ENCODE measurements at regions not wholly inside any gene's neighbourhood (a gene's known extent, or its start where the extent isn't known, plus 50 kb on each side); places are given as distances from the start of the nearest gene placed in this dataset.
"Not testable (repeated sequence)": the region's sequence is repeated elsewhere in the genome, so short reads cannot be mapped to it uniquely, and the experiment has no call there.

- Histone ChIP-seq H3K9ac (ENCODE audit: low read length) (no peak overlapping the region), H3K27ac (ENCODE audit: low read length) (no peak overlapping the region), H3K4me1 (ENCODE audit: control insufficient read depth, low read depth, low read length) (no peaks in the 10 kb centered on the region), H3K9me3 (ENCODE audit: control insufficient read depth, low read depth, low read length) (no peaks in the 10 kb centered on the region), H3K4me3 (ENCODE audit: low read length) (no peak overlapping the region), H3K27me3 (ENCODE audit: control insufficient read depth, insufficient read depth, low read length) (no peaks in the 10 kb centered on the region), H3K36me3 (ENCODE audit: control insufficient read depth, low read depth, low read length) (no peaks in the 10 kb centered on the region)
Observed at GRCh38 chr13:27327633-27328032, 57.0 kb downstream of the RASL11A start.

- no peaks in the 10 kb centered on the region for H3K9me3 ChIP-seq (ENCODE audit: control insufficient read depth, low read depth, low read length)
- H3K27ac ChIP-seq (ENCODE audit: low read length) = no peak overlapping the region
- H3K27me3 ChIP-seq (ENCODE audit: control insufficient read depth, insufficient read depth, low read length) = no peaks in the 10 kb centered on the region
Observed at GRCh38 chr13:27329210-27329609, 58.6 kb downstream of the RASL11A start.

GRCh38 chr13:27334774-27335435, 64.3 kb downstream of the RASL11A start:
- Histone ChIP-seq H3K4me3 (ENCODE audit: low read length) (no peak overlapping the region), H3K4me1 (ENCODE audit: control insufficient read depth, low read depth, low read length) (peaks cover 18% of the 10 kb centered on the region), H3K9ac (ENCODE audit: low read length) (no peak overlapping the region), H3K9me3 (ENCODE audit: control insufficient read depth, low read depth, low read length) (no peaks in the 10 kb centered on the region), H3K27ac (ENCODE audit: low read length) (no peak overlapping the region), H3K27me3 (ENCODE audit: control insufficient read depth, insufficient read depth, low read length) (peaks cover 5% of the 10 kb centered on the region), H3K36me3 (ENCODE audit: control insufficient read depth, low read depth, low read length) (no peaks in the 10 kb centered on the region)

More at GRCh38 chr13:27329210-27329609, 58.6 kb downstream of the RASL11A start:
- H3K9ac ChIP-seq (ENCODE audit: low read length) = no peak overlapping the region
- no peaks in the 10 kb centered on the region for H3K4me1 ChIP-seq (ENCODE audit: control insufficient read depth, low read depth, low read length)
- H3K36me3 ChIP-seq (ENCODE audit: control insufficient read depth, low read depth, low read length) = no peaks in the 10 kb centered on the region
- no peak overlapping the region for H3K4me3 ChIP-seq (ENCODE audit: low read length)

- H3K36me3 ChIP-seq (ENCODE audit: control insufficient read depth, low read depth, low read length) = no peaks in the 10 kb centered on the region
- H3K9me3 ChIP-seq (ENCODE audit: control insufficient read depth, low read depth, low read length) = no peaks in the 10 kb centered on the region
- H3K27ac ChIP-seq (ENCODE audit: low read length) = no peak overlapping the region
- H3K27me3 ChIP-seq (ENCODE audit: control insufficient read depth, insufficient read depth, low read length) = peaks cover 5% of the 10 kb centered on the region
- no peak overlapping the region for H3K4me3 ChIP-seq (ENCODE audit: low read length)
- no peak overlapping the region for H3K9ac ChIP-seq (ENCODE audit: low read length)
- H3K4me1 ChIP-seq (ENCODE audit: control insufficient read depth, low read depth, low read length) = peaks cover 18% of the 10 kb centered on the region
Observed at GRCh38 chr13:27336014-27336673, 65.5 kb downstream of the RASL11A start.

GRCh38 chr13:27338207-27338606, 67.6 kb downstream of the RASL11A start:
- Histone ChIP-seq H3K9ac (ENCODE audit: low read length) (no peak overlapping the region), H3K9me3 (ENCODE audit: control insufficient read depth, low read depth, low read length) (no peaks in the 10 kb centered on the region), H3K27ac (ENCODE audit: low read length) (no peak overlapping the region), H3K27me3 (ENCODE audit: control insufficient read depth, insufficient read depth, low read length) (peaks cover 5% of the 10 kb centered on the region), H3K4me3 (ENCODE audit: low read length) (no peak overlapping the region), H3K36me3 (ENCODE audit: control insufficient read depth, low read depth, low read length) (no peaks in the 10 kb centered on the region), H3K4me1 (ENCODE audit: control insufficient read depth, low read depth, low read length) (peaks cover 18% of the 10 kb centered on the region)

- Histone ChIP-seq H3K27ac (ENCODE audit: low read length) (no peak overlapping the region), H3K27me3 (ENCODE audit: control insufficient read depth, insufficient read depth, low read length) (peaks cover 5% of the 10 kb centered on the region), H3K9me3 (ENCODE audit: control insufficient read depth, low read depth, low read length) (no peaks in the 10 kb centered on the region), H3K4me1 (ENCODE audit: control insufficient read depth, low read depth, low read length) (peaks cover 18% of the 10 kb centered on the region), H3K4me3 (ENCODE audit: low read length) (no peak overlapping the region), H3K36me3 (ENCODE audit: control insufficient read depth, low read depth, low read length) (no peaks in the 10 kb centered on the region), H3K9ac (ENCODE audit: low read length) (no peak overlapping the region)
Observed at GRCh38 chr13:27338816-27339215, 68.2 kb downstream of the RASL11A start.

- H3K27me3 ChIP-seq (ENCODE audit: control insufficient read depth, insufficient read depth, low read length) = peaks cover 5% of the 10 kb centered on the region
- H3K9me3 ChIP-seq (ENCODE audit: control insufficient read depth, low read depth, low read length) = no peaks in the 10 kb centered on the region
- H3K27ac ChIP-seq (ENCODE audit: low read length) = no peak overlapping the region
- H3K9ac ChIP-seq (ENCODE audit: low read length) = no peak overlapping the region
- no peaks in the 10 kb centered on the region for H3K36me3 ChIP-seq (ENCODE audit: control insufficient read depth, low read depth, low read length)
- H3K4me3 ChIP-seq (ENCODE audit: low read length) = no peak overlapping the region
- H3K4me1 ChIP-seq (ENCODE audit: control insufficient read depth, low read depth, low read length) = peaks cover 18% of the 10 kb centered on the region
Observed at GRCh38 chr13:27339299-27339698, 68.7 kb downstream of the RASL11A start.

GRCh38 chr13:27341616-27342015, 71.0 kb downstream of the RASL11A start:
- Histone ChIP-seq H3K9ac (ENCODE audit: low read length) (no peak overlapping the region), H3K4me3 (ENCODE audit: low read length) (no peak overlapping the region), H3K27ac (ENCODE audit: low read length) (no peak overlapping the region), H3K9me3 (ENCODE audit: control insufficient read depth, low read depth, low read length) (no peaks in the 10 kb centered on the region), H3K27me3 (ENCODE audit: control insufficient read depth, insufficient read depth, low read length) (peaks cover 5% of the 10 kb centered on the region), H3K36me3 (ENCODE audit: control insufficient read depth, low read depth, low read length) (no peaks in the 10 kb centered on the region), H3K4me1 (ENCODE audit: control insufficient read depth, low read depth, low read length) (peaks cover 9% of the 10 kb centered on the region)

GRCh38 chr13:27347211-27347772, 76.7 kb downstream of the RASL11A start:
- H3K9ac ChIP-seq (ENCODE audit: low read length) = no peak overlapping the region
- H3K27ac ChIP-seq (ENCODE audit: low read length) = no peak overlapping the region
- H3K4me1 ChIP-seq (ENCODE audit: control insufficient read depth, low read depth, low read length) = peaks cover 5% of the 10 kb centered on the region
- H3K36me3 ChIP-seq (ENCODE audit: control insufficient read depth, low read depth, low read length) = no peaks in the 10 kb centered on the region
- no peaks in the 10 kb centered on the region for H3K27me3 ChIP-seq (ENCODE audit: control insufficient read depth, insufficient read depth, low read length)
- no peak overlapping the region for H3K4me3 ChIP-seq (ENCODE audit: low read length)
- H3K9me3 ChIP-seq (ENCODE audit: control insufficient read depth, low read depth, low read length) = no peaks in the 10 kb centered on the region

GRCh38 chr13:27348461-27348860, 76.0 kb upstream of the GTF3A start:
- Histone ChIP-seq H3K4me1 (ENCODE audit: control insufficient read depth, low read depth, low read length) (peaks cover 5% of the 10 kb centered on the region), H3K9me3 (ENCODE audit: control insufficient read depth, low read depth, low read length) (no peaks in the 10 kb centered on the region), H3K27ac (ENCODE audit: low read length) (no peak overlapping the region), H3K27me3 (ENCODE audit: control insufficient read depth, insufficient read depth, low read length) (no peaks in the 10 kb centered on the region), H3K9ac (ENCODE audit: low read length) (no peak overlapping the region), H3K36me3 (ENCODE audit: control insufficient read depth, low read depth, low read length) (no peaks in the 10 kb centered on the region), H3K4me3 (ENCODE audit: low read length) (no peak overlapping the region)

- H3K27ac ChIP-seq (ENCODE audit: low read length) = no peak overlapping the region
Observed at GRCh38 chr13:27349458-27349857, 75.0 kb upstream of the GTF3A start.

GRCh38 chr13:27350825-27351224, 73.6 kb upstream of the GTF3A start:
- not testable (repeated sequence) for H3K27me3 ChIP-seq (ENCODE audit: control insufficient read depth, insufficient read depth, low read length); H3K9ac ChIP-seq (ENCODE audit: low read length); H3K27ac ChIP-seq (ENCODE audit: low read length); H3K9me3 ChIP-seq (ENCODE audit: control insufficient read depth, low read depth, low read length); H3K36me3 ChIP-seq (ENCODE audit: control insufficient read depth, low read depth, low read length); H3K4me3 ChIP-seq (ENCODE audit: low read length)
- peaks cover 10% of the 10 kb centered on the region for H3K4me1 ChIP-seq (ENCODE audit: control insufficient read depth, low read depth, low read length)

More at GRCh38 chr13:27349458-27349857, 75.0 kb upstream of the GTF3A start:
- no peaks in the 10 kb centered on the region for H3K27me3 ChIP-seq (ENCODE audit: control insufficient read depth, insufficient read depth, low read length)
- H3K9ac ChIP-seq (ENCODE audit: low read length) = no peak overlapping the region
- no peaks in the 10 kb centered on the region for H3K9me3 ChIP-seq (ENCODE audit: control insufficient read depth, low read depth, low read length)
- no peak overlapping the region for H3K4me3 ChIP-seq (ENCODE audit: low read length)
- H3K36me3 ChIP-seq (ENCODE audit: control insufficient read depth, low read depth, low read length) = no peaks in the 10 kb centered on the region
- H3K4me1 ChIP-seq (ENCODE audit: control insufficient read depth, low read depth, low read length) = peaks cover 5% of the 10 kb centered on the region
